D721Med (cell line): ENCODE measurements at regions not wholly inside any gene's neighbourhood (a gene's known extent, or its start where the extent isn't known, plus 50 kb on each side); places are given as distances from the start of the nearest gene placed in this dataset.

Source experiments
- DNase-seq: peaks from one replicate; pipeline ENCODE4 v3.0.0; 2011; ENCODE audit warnings: low spot score; ENCODE audit not compliant: insufficient read length
- FAIRE-seq: peaks from 2 replicates; lab custom pipeline; 2011; peaks lifted over from hg19 to GRCh38; lab: Jason Lieb, UNC
- CTCF ChIP-seq: IDR thresholded peaks from 2 replicates; pipeline ENCODE4 v1.5.1; 2012; ENCODE audit warnings: mild to moderate bottlenecking, control low read depth; ENCODE audit not compliant: insufficient read depth; ENCODE audit errors: missing control alignments

GRCh38 chr15:95718441-95718840, 612.1 kb upstream of the NR2F2 start:
- FAIRE-seq, result no peak
- no peak for TF ChIP-seq CTCF
- no peak for DNase-seq

- no peak for TF ChIP-seq CTCF
- FAIRE-seq (no peak), DNase-seq (no peak)
Observed at GRCh38 chr15:95724908-95725633, 605.4 kb upstream of the NR2F2 start.

GRCh38 chr15:95726891-95727290, 603.6 kb upstream of the NR2F2 start:
- TF ChIP-seq CTCF, result no peak
- FAIRE-seq (no peak), DNase-seq (no peak)

GRCh38 chr15:95733931-95734330, 596.6 kb upstream of the NR2F2 start:
- DNase-seq (no peak), FAIRE-seq (no peak)
- TF ChIP-seq CTCF, result no peak

- FAIRE-seq (no peak), DNase-seq (no peak)
- TF ChIP-seq CTCF, result no peak
Observed at GRCh38 chr15:95734422-95735316, 595.8 kb upstream of the NR2F2 start.

GRCh38 chr15:95737060-95737459, 593.4 kb upstream of the NR2F2 start:
- DNase-seq, result no peak
- TF ChIP-seq CTCF, result no peak
- FAIRE-seq, result no peak

- TF ChIP-seq CTCF, result no peak
- FAIRE-seq, result no peak
- DNase-seq, result no peak
Observed at GRCh38 chr15:95739131-95739530, 591.4 kb upstream of the NR2F2 start.
